HCT116 (cell line): ENCODE measurements at regions not wholly inside any gene's neighbourhood (a gene's known extent, or its start where the extent isn't known, plus 50 kb on each side); places are given as distances from the start of the nearest gene placed in this dataset.

Experiments
- ATAC-seq: fragments of 200-7000 bp; cut with Tn5 transposase; 2 replicates; pipeline ENCODE4 v1.9.1; 2020; ENCODE audit warnings: mild to moderate bottlenecking, moderate library complexity
- BruUV-seq: library from RNA; stranded (reverse); fragments of 400-500 nt; replicated peaks from 2 replicates; lab custom pipeline; 2021; lab: Mats Ljungman, UMichigan
- CTCF ChIA-PET: fragments of 300-600 bp; sonication (Branson Sonifier 250); formaldehyde crosslinking; loops from one replicate; lab custom pipeline; 2021; ENCODE audit warnings: antibody characterized with exemption; lab: Charles Lee
- POLR2A ChIA-PET: fragments of 300-600, 350-600 bp; sonication (Branson Sonifier 250); formaldehyde crosslinking; loops from one replicate; lab custom pipeline; 2021; ENCODE audit warnings: antibody characterized with exemption; lab: Charles Lee
- RAD21 ChIA-PET, 2 experiments: fragments of 300-600 bp; sonication (Branson Sonifier 250); formaldehyde crosslinking; loops; one replicate each; lab custom pipeline; 2023; ENCODE audit warnings: low total read pairs in 2 of 2; ENCODE audit not compliant: uncharacterized antibody in 2 of 2, unreplicated experiment in 2 of 2, low non-redundant PET in 1 of 2; lab: Charles Lee
- DNase-seq: peaks from one replicate; pipeline ENCODE4 v3.0.0-alpha.2; 2010; ENCODE audit warnings: low read depth, low spot score
- H2AFZ ChIP-seq: fragments of 200-600 bp; shearing (Covaris generic), sonication (generic); 2 replicates; pipeline ENCODE4 v1.6.1; 2017; ENCODE audit warnings: low read depth, mixed run types, mixed read lengths, antibody characterized with exemption, low read length; ENCODE audit not compliant: poor library complexity, severe bottlenecking
- H3K27ac ChIP-seq: 2 replicates; pipeline ENCODE4 v1.5.1; 2012; ENCODE audit warnings: low read depth, low read length
- H3K27me3 ChIP-seq: fragments of 200-600 bp; sonication (generic); 2 replicates; pipeline ENCODE4 v1.6.1; 2016; ENCODE audit warnings: mixed run types, low read length, mixed read lengths; ENCODE audit not compliant: insufficient read depth
- H3K36me3 ChIP-seq, 2 experiments: fragments of 200-500 bp in 1 of 2; fragments of 200-600 bp in 1 of 2; sonication (Bioruptor generic) in 1 of 2; sonication (generic) in 1 of 2; 2 replicates each; pipeline versions ENCODE4 v1.5.1 to v1.6.1; 2014 to 2016; ENCODE audit warnings: low read length in 2 of 2, inconsistent platforms in 1 of 2, mixed read lengths in 1 of 2, mixed run types in 1 of 2; ENCODE audit not compliant: insufficient read depth in 2 of 2, control insufficient read depth in 1 of 2
- H3K4me1 ChIP-seq, 2 experiments: fragments of 200-600 bp in 1 of 2; sonication (generic) in 1 of 2; 2 replicates each; pipeline versions ENCODE4 v1.5.1 to v1.6.1; 2012 to 2017; ENCODE audit warnings: low read length in 2 of 2, inconsistent platforms in 1 of 2, mild to moderate bottlenecking in 1 of 2, mixed read lengths in 1 of 2, mixed run types in 1 of 2, moderate library complexity in 1 of 2; ENCODE audit not compliant: insufficient read depth in 2 of 2, control insufficient read depth in 1 of 2
- H3K4me2 ChIP-seq: fragments of 200-600 bp; sonication (generic); 2 replicates; pipeline ENCODE4 v1.6.1; 2017; ENCODE audit warnings: mixed run types, low read length, mixed read lengths
- H3K4me3 ChIP-seq, 2 experiments: fragments of 200-600 bp in 1 of 2; sonication (generic) in 1 of 2; replicated peaks in 1 of 2; 2 replicates each; pipeline ENCODE4 v1.5.1; 2011 to 2016; ENCODE audit warnings: low read length in 2 of 2, control low read depth in 1 of 2, low read depth in 1 of 2, mild to moderate bottlenecking in 1 of 2, mixed read lengths in 1 of 2, mixed run types in 1 of 2
- H3K79me2 ChIP-seq: fragments of 200-600 bp; sonication (generic); 2 replicates; pipeline ENCODE4 v1.6.1; 2017; ENCODE audit warnings: mild to moderate bottlenecking, mixed run types, low read length, moderate library complexity, mixed read lengths; ENCODE audit not compliant: insufficient read depth
- H3K9ac ChIP-seq: fragments of 200-600 bp; sonication (generic); 2 replicates; pipeline ENCODE4 v1.6.1; 2016; ENCODE audit warnings: low read length, mixed read lengths
- H3K9me2 ChIP-seq: fragments of 200-600 bp; sonication (generic), shearing (Covaris generic); 2 replicates; pipeline ENCODE4 v1.6.1; 2017; ENCODE audit warnings: mixed run types, mild to moderate bottlenecking, moderate library complexity; ENCODE audit not compliant: insufficient read depth
- H3K9me3 ChIP-seq, 2 experiments: fragments of 200-500 bp in 1 of 2; fragments of 200-600 bp in 1 of 2; sonication (Bioruptor generic) in 1 of 2; sonication (generic) in 1 of 2; 2 replicates each; pipeline ENCODE4 v1.6.1; 2014 to 2017; ENCODE audit warnings: low read length in 2 of 2, mixed read lengths in 2 of 2, inconsistent platforms in 1 of 2, low read depth in 1 of 2, mild to moderate bottlenecking in 1 of 2, mixed run types in 1 of 2, moderate library complexity in 1 of 2; ENCODE audit not compliant: control insufficient read depth in 1 of 2, insufficient read depth in 1 of 2
- H4K20me1 ChIP-seq: fragments of 200-600 bp; sonication (generic), shearing (Covaris generic); 2 replicates; pipeline ENCODE4 v1.6.1; 2017; ENCODE audit warnings: mixed run types, mild to moderate bottlenecking, moderate library complexity; ENCODE audit not compliant: insufficient read depth
- EGR1 ChIP-seq: IDR thresholded peaks from 2 replicates; pipeline ENCODE4 v1.6.1; 2012; ENCODE audit warnings: low read depth
- EZH2 ChIP-seq: fragments of 200-600 bp; sonication (generic); IDR thresholded peaks from 2 replicates; pipeline ENCODE4 v1.6.1; 2017; ENCODE audit warnings: antibody characterized with exemption, mixed run types
- EZH2phosphoT487 ChIP-seq: fragments of 200-600 bp; IDR thresholded peaks from 2 replicates; pipeline ENCODE4 v1.6.1; 2018; ENCODE audit warnings: antibody characterized with exemption, borderline replicate concordance
- JUND ChIP-seq: IDR thresholded peaks from 2 replicates; pipeline ENCODE4 v1.6.1; 2012
- intact Hi-C: fragments of 100-400 bp; cut with micrococcal nuclease; formaldehyde crosslinking; loops from 2 replicates; pipeline ENCODE4 v1.10.0; 2022
- TF ChIP-seq, protein P1 (sequence below): IDR thresholded peaks from 2 replicates; pipeline ENCODE4 v1.6.1; 2012
- TF ChIP-seq, protein P2 (sequence below): IDR thresholded peaks from 2 replicates; pipeline ENCODE4 v1.6.1; 2011; ENCODE audit warnings: mild to moderate bottlenecking, low read length, moderate library complexity; ENCODE audit not compliant: insufficient replicate concordance; ENCODE audit errors: extremely low read depth

DNA sequence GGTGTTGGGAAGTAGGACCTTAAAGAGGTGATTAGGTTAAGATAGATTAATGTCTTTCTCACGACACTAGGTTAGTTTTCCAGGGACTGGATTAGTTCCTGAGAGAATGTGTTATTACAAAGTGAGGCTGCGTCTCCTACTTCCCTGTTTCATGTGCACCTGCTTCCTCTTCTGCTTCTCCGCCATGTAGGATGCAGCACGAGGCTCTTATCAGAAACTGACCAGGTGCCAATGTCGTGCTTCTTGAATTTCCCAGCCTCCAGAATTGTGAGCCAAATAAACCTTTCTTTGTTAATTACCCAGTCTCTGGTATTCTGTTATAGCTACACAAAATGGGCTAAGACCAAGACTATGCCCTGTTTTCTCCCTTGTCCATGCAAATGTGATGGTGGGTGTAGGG lies 152.2 kb upstream of the LMO4 start (continued):
- TF ChIP-seq, protein P1, sequence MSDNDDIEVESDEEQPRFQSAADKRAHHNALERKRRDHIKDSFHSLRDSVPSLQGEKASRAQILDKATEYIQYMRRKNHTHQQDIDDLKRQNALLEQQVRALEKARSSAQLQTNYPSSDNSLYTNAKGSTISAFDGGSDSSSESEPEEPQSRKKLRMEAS: no peak
- no peak for TF ChIP-seq EZH2phosphoT487
- TF ChIP-seq, protein P2, sequence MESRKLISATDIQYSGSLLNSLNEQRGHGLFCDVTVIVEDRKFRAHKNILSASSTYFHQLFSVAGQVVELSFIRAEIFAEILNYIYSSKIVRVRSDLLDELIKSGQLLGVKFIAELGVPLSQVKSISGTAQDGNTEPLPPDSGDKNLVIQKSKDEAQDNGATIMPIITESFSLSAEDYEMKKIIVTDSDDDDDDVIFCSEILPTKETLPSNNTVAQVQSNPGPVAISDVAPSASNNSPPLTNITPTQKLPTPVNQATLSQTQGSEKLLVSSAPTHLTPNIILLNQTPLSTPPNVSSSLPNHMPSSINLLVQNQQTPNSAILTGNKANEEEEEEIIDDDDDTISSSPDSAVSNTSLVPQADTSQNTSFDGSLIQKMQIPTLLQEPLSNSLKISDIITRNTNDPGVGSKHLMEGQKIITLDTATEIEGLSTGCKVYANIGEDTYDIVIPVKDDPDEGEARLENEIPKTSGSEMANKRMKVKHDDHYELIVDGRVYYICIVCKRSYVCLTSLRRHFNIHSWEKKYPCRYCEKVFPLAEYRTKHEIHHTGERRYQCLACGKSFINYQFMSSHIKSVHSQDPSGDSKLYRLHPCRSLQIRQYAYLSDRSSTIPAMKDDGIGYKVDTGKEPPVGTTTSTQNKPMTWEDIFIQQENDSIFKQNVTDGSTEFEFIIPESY: no peak
- no peak for TF ChIP-seq EGR1
- no peak for TF ChIP-seq JUND

DNA sequence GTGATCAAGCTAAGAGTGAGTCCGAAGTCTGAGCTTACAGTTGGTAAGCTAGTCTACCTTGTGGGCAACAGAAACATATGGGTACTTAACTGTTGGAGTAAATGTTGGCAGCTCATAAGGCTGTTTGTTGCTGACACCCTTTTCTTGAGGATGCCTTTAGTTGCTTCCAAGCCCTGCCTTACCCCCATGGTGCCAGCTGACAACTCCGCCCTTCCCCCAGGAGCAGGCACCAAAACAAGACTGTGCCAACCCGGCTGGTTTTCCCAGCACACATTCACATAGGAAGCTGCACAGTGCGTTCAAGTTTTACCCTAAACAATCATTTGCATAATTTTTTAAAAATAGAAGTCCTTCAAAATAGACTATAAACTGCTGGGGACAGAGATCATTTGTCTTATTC lies 150.2 kb upstream of the LMO4 start:
- Histone ChIP-seq H3K4me1 (no peaks in the 10 kb centered on the region), H4K20me1 (no peaks in the 10 kb centered on the region)
- TF ChIP-seq EZH2: no peak
- TF ChIP-seq, all 23 proteins: peak for 0
- no TSS peak for BruUV-seq
- no peaks in the 10 kb centered on the region for H3K9me2 ChIP-seq
- no peak for ATAC-seq
- ChIA-PET POLR2A (no interaction called here), CTCF (no interaction called here), RAD21 (no interaction called here)
- intact Hi-C loops: no loop called here
- H3K27ac ChIP-seq: no peak overlapping the region
- H3K4me2 ChIP-seq: no peak overlapping the region
- no peak overlapping the region for H3K9ac ChIP-seq
- no peak overlapping the region for H2AFZ ChIP-seq
- H3K79me2 ChIP-seq: no peaks in the 10 kb centered on the region
- DNase-seq: no peak
- peaks cover 6% of the 10 kb centered on the region; the same call in 1 of the 2 replicates for H3K27me3 ChIP-seq
- no peak overlapping the region for H3K4me3 ChIP-seq
- no peaks in the 10 kb centered on the region for H3K36me3 ChIP-seq
- no peaks in the 10 kb centered on the region for H3K9me3 ChIP-seq
